ENCODE measurements at regions not wholly inside any gene's neighbourhood (a gene's known extent, or its start where the extent isn't known, plus 50 kb on each side); places are given as distances from the start of the nearest gene placed in this dataset.

- no peak for DNase-seq
- Histone ChIP-seq H3K27me3 (replicated peaks in 1 of 7) (no peaks in the 10 kb centered on the region), H3K27ac (no peak overlapping the region), H3K4me1 (no peaks in the 10 kb centered on the region), H3K4me3 (no peak overlapping the region), H3K36me3 (no peaks in the 10 kb centered on the region), H3K9me3 (peaks cover 0 to 35% (median 24%) of the 10 kb centered on the region in 8 donors)
- WGBS, 5 donors, result 56 to 80% (median 70%) methylated on average over 1 of the region's 1 CpG
- TF ChIP-seq POLR2AphosphoS5 (IDR thresholded peaks at IDR 0.05) (no peak), POLR2A (IDR thresholded peaks at IDR 0.05) (no peak), CTCF (IDR thresholded peaks at IDR 0.05 in 8 of 11, conservative IDR thresholded peaks at IDR 0.05 in 3 of 11) (no peak)
- intact Hi-C loops (cut with DNase I; ENCODE audit: low total_unique reads), result no loop called here
These were observed 328.4 kb downstream of the PLA2G4A start for GRCh38 chr1:187157115-187157514.

GRCh38 chr1:187157552-187157951, 328.8 kb downstream of the PLA2G4A start:
- Histone ChIP-seq H3K27ac (no peak overlapping the region), H3K9me3 (peaks cover 0 to 30% (median 19%) of the 10 kb centered on the region in 8 donors), H3K36me3 (no peaks in the 10 kb centered on the region), H3K4me1 (no peaks in the 10 kb centered on the region), H3K4me3 (no peak overlapping the region), H3K27me3 (replicated peaks in 1 of 7) (no peaks in the 10 kb centered on the region)
- WGBS, 5 donors, result 60 to 68% (median 64%) methylated on average over 2 of the region's 2 CpGs
- DNase-seq, result no peak
- TF ChIP-seq POLR2AphosphoS5 (IDR thresholded peaks at IDR 0.05) (no peak), CTCF (IDR thresholded peaks at IDR 0.05 in 8 of 11, conservative IDR thresholded peaks at IDR 0.05 in 3 of 11) (no peak), POLR2A (IDR thresholded peaks at IDR 0.05) (no peak)
- intact Hi-C loops (cut with DNase I; ENCODE audit: low total_unique reads), result no loop called here

GRCh38 chr1:187167555-187167954, 338.8 kb downstream of the PLA2G4A start:
- Histone ChIP-seq H3K4me1 (no peaks in the 10 kb centered on the region), H3K36me3 (no peaks in the 10 kb centered on the region), H3K27me3 (replicated peaks in 1 of 7) (no peaks in the 10 kb centered on the region), H3K9me3 (peaks cover 0 to 32% (median 21%) of the 10 kb centered on the region in 8 donors), H3K27ac (no peak overlapping the region), H3K4me3 (no peak overlapping the region)
- DNase-seq, result no peak
- intact Hi-C loops (cut with DNase I; ENCODE audit: low total_unique reads), result no loop called here
- TF ChIP-seq POLR2AphosphoS5 (IDR thresholded peaks at IDR 0.05) (no peak), POLR2A (IDR thresholded peaks at IDR 0.05) (no peak), CTCF (IDR thresholded peaks at IDR 0.05 in 8 of 11, conservative IDR thresholded peaks at IDR 0.05 in 3 of 11) (no peak)

GRCh38 chr1:187168297-187168696, 339.5 kb downstream of the PLA2G4A start:
- Histone ChIP-seq H3K4me3 (no peak overlapping the region), H3K4me1 (no peaks in the 10 kb centered on the region), H3K36me3 (no peaks in the 10 kb centered on the region), H3K9me3 (peaks cover 0 to 37% (median 22%) of the 10 kb centered on the region in 8 donors), H3K27me3 (replicated peaks in 1 of 7) (no peaks in the 10 kb centered on the region), H3K27ac (no peak overlapping the region)
- intact Hi-C loops (cut with DNase I; ENCODE audit: low total_unique reads), result no loop called here
- no peak for DNase-seq
- 43 to 72% (median 51%) methylated on average over 2 of the region's 2 CpGs for WGBS, 5 donors
- no peak for TF ChIP-seq POLR2A (IDR thresholded peaks at IDR 0.05)
- TF ChIP-seq CTCF (IDR thresholded peaks at IDR 0.05 in 8 of 11, conservative IDR thresholded peaks at IDR 0.05 in 3 of 11), result no peak
- no peak for TF ChIP-seq POLR2AphosphoS5 (IDR thresholded peaks at IDR 0.05)
